ENCODE measurements at regions not wholly inside any gene's neighbourhood (a gene's known extent, or its start where the extent isn't known, plus 50 kb on each side); places are given as distances from the start of the nearest gene placed in this dataset.

GRCh38 chr11:70843906-70844305 is 408.5 kb downstream of the SHANK2 start:
- H3K4me3 ChIP-seq, result no peak overlapping the region
- peaks cover 10% of the 10 kb centered on the region; the same call in 1 of the 2 replicates for H4K20me1 ChIP-seq (ENCODE audit: insufficient read depth)
- POLR2A ChIA-PET (ENCODE audit: unreplicated experiment), result no interaction called here
- no peak overlapping the region for H2AFZ ChIP-seq
- no peaks in the 10 kb centered on the region for H3K9me2 ChIP-seq (ENCODE audit: insufficient read depth)
- no peak for TF ChIP-seq EZH2 (IDR thresholded peaks at IDR 0.05; ENCODE audit: low read depth)
- no peak for TF ChIP-seq CTCF (conservative IDR thresholded peaks at IDR 0.05)
- intact Hi-C loops (cut with micrococcal nuclease; ENCODE audit: unreplicated experiment), result no loop called here
- no peaks in the 10 kb centered on the region for H3K27me3 ChIP-seq (ENCODE audit: insufficient read depth, low read depth)
- no peaks in the 10 kb centered on the region for H3K4me1 ChIP-seq (replicated peaks; ENCODE audit: insufficient read depth)
- DNase-seq, result no peak
- no peaks in the 10 kb centered on the region for H3K36me3 ChIP-seq (ENCODE audit: low read depth)
- no peaks in the 10 kb centered on the region for H3K79me2 ChIP-seq (ENCODE audit: low read depth)
- H3F3A ChIP-seq (ENCODE audit: insufficient read depth, low read depth), result no peaks in the 10 kb centered on the region
- CTCF ChIA-PET, result no interaction called here
- BruUV-seq (replicated peaks), result no TSS peak
- H3K9me3 ChIP-seq (ENCODE audit: insufficient read depth, low read depth), result no peaks in the 10 kb centered on the region
- no peak overlapping the region for H3K4me2 ChIP-seq
- H3K27ac ChIP-seq, result no peak overlapping the region

GRCh38 chr11:70844387-70844786 is 408.0 kb downstream of the SHANK2 start:
- Histone ChIP-seq H3K4me2 (no peak overlapping the region), H3K27me3 (ENCODE audit: insufficient read depth, low read depth) (no peaks in the 10 kb centered on the region), H3K36me3 (ENCODE audit: low read depth) (no peaks in the 10 kb centered on the region), H3K9me3 (ENCODE audit: insufficient read depth, low read depth) (no peaks in the 10 kb centered on the region), H3K4me3 (no peak overlapping the region), H4K20me1 (ENCODE audit: insufficient read depth) (peaks cover 10% of the 10 kb centered on the region; the same call in 1 of the 2 replicates), H3K79me2 (ENCODE audit: low read depth) (no peaks in the 10 kb centered on the region), H3K27ac (no peak overlapping the region), H3K4me1 (replicated peaks; ENCODE audit: insufficient read depth) (no peaks in the 10 kb centered on the region), H3K9me2 (ENCODE audit: insufficient read depth) (no peaks in the 10 kb centered on the region), H3F3A (ENCODE audit: insufficient read depth, low read depth) (no peaks in the 10 kb centered on the region), H2AFZ (no peak overlapping the region)
- CTCF ChIA-PET, result no interaction called here
- intact Hi-C loops (cut with micrococcal nuclease; ENCODE audit: unreplicated experiment), result no loop called here
- POLR2A ChIA-PET (ENCODE audit: unreplicated experiment), result no interaction called here
- TF ChIP-seq CTCF (conservative IDR thresholded peaks at IDR 0.05), result no peak
- no peak for TF ChIP-seq EZH2 (IDR thresholded peaks at IDR 0.05; ENCODE audit: low read depth)
- no peak for DNase-seq
- BruUV-seq (replicated peaks), result no TSS peak

- no peak overlapping the region for H3K4me3 ChIP-seq
- no peak overlapping the region for H3K27ac ChIP-seq
- no peaks in the 10 kb centered on the region for H3F3A ChIP-seq (ENCODE audit: insufficient read depth, low read depth)
- no peak overlapping the region for H3K4me2 ChIP-seq
- TF ChIP-seq EZH2 (IDR thresholded peaks at IDR 0.05; ENCODE audit: low read depth) (no peak), CTCF (conservative IDR thresholded peaks at IDR 0.05) (no peak)
- H3K79me2 ChIP-seq (ENCODE audit: low read depth), result no peaks in the 10 kb centered on the region
- H3K27me3 ChIP-seq (ENCODE audit: insufficient read depth, low read depth), result no peaks in the 10 kb centered on the region
- no peaks in the 10 kb centered on the region for H3K9me3 ChIP-seq (ENCODE audit: insufficient read depth, low read depth)
- no peak overlapping the region for H2AFZ ChIP-seq
- ChIA-PET POLR2A (ENCODE audit: unreplicated experiment) (no interaction called here), CTCF (no interaction called here)
- no TSS peak for BruUV-seq (replicated peaks)
- DNase-seq, result no peak
- intact Hi-C loops (cut with micrococcal nuclease; ENCODE audit: unreplicated experiment), result no loop called here
- no peaks in the 10 kb centered on the region for H3K36me3 ChIP-seq (ENCODE audit: low read depth)
- H3K9me2 ChIP-seq (ENCODE audit: insufficient read depth), result no peaks in the 10 kb centered on the region
- peaks cover 10% of the 10 kb centered on the region; the same call in 1 of the 2 replicates for H4K20me1 ChIP-seq (ENCODE audit: insufficient read depth)
- no peaks in the 10 kb centered on the region for H3K4me1 ChIP-seq (replicated peaks; ENCODE audit: insufficient read depth)
Observed at GRCh38 chr11:70845591-70846041, 406.8 kb downstream of the SHANK2 start.
